SK-N-SH treated with all-trans-retinoic acid at 6 μM for 48 hours (cell line): ENCODE measurements at regions not wholly inside any gene's neighbourhood (a gene's known extent, or its start where the extent isn't known, plus 50 kb on each side); places are given as distances from the start of the nearest gene placed in this dataset.

Experiments used
- BACH2 ChIP-seq: fragments of 250-450 bp; sonication (Bioruptor Pico); IDR thresholded peaks from 2 replicates; pipeline ENCODE4 v1.9.0; 2021; ENCODE audit warnings: mild to moderate bottlenecking, borderline replicate concordance
- CSDC2 ChIP-seq: fragments of 250-450 bp; sonication (Bioruptor Pico); IDR thresholded peaks from 2 replicates; pipeline ENCODE4 v1.5.0; 2020; ENCODE audit warnings: mild to moderate bottlenecking, moderate library complexity
- CSRNP3 ChIP-seq: fragments of 250-450 bp; sonication (Bioruptor Pico); IDR thresholded peaks from 2 replicates; pipeline ENCODE4 v1.5.1; 2021; ENCODE audit warnings: mild to moderate bottlenecking, moderate library complexity
- ESRRG ChIP-seq: fragments of 250-450 bp; sonication (Bioruptor Pico); IDR thresholded peaks from 2 replicates; pipeline ENCODE4 v1.6.1; 2021; ENCODE audit warnings: mild to moderate bottlenecking
- OSR1 ChIP-seq: fragments of 250-450 bp; sonication (Bioruptor Pico); IDR thresholded peaks from 2 replicates; pipeline ENCODE4 v1.8.0; 2022; ENCODE audit warnings: moderate library complexity, mild to moderate bottlenecking, inconsistent platforms
- RARB ChIP-seq: fragments of 250-450 bp; sonication (Bioruptor Pico); IDR thresholded peaks from 2 replicates; pipeline ENCODE4 v1.8.0; 2021; ENCODE audit warnings: mild to moderate bottlenecking, moderate library complexity
- SNAI2 ChIP-seq: fragments of 250-450 bp; sonication (Bioruptor Pico); IDR thresholded peaks from 2 replicates; pipeline ENCODE4 v1.5.0; 2020; ENCODE audit warnings: mild to moderate bottlenecking, moderate library complexity
- ZNF565 ChIP-seq: fragments of 450-650 bp; formaldehyde crosslinking; conservative IDR thresholded peaks from 2 replicates; pipeline ENCODE4 v1.5.0; 2020; ENCODE audit warnings: low read depth, mild to moderate bottlenecking, moderate library complexity
- ZNF70 ChIP-seq: fragments of 450-650 bp; formaldehyde crosslinking; IDR thresholded peaks from 2 replicates; pipeline ENCODE4 v1.5.0; 2020; ENCODE audit warnings: mild to moderate bottlenecking, moderate library complexity
- ZNF8 ChIP-seq: fragments of 450-650 bp; formaldehyde crosslinking; IDR thresholded peaks from 2 replicates; pipeline ENCODE4 v1.5.0; 2020; ENCODE audit warnings: mild to moderate bottlenecking, moderate library complexity
- TF ChIP-seq, protein P1 (sequence below): fragments of 250-450 bp; sonication (Bioruptor Pico); IDR thresholded peaks from 2 replicates; pipeline ENCODE4 v1.5.1; 2020; ENCODE audit warnings: low read depth, mild to moderate bottlenecking, moderate library complexity
- TF ChIP-seq, protein P2 (sequence below): fragments of 250-450 bp; sonication (Bioruptor Pico); IDR thresholded peaks from 2 replicates; pipeline ENCODE4 v1.8.0; 2020; ENCODE audit warnings: mild to moderate bottlenecking, moderate library complexity, borderline replicate concordance

GRCh38 chr1:227437495-227438008, 119.3 kb upstream of the CDC42BPA start:
- TF ChIP-seq CSRNP3 (CRISPR knock-in tag) = no peak
- TF ChIP-seq ZNF8 (CRISPR knock-in tag) = no peak
- TF ChIP-seq ZNF565 (CRISPR knock-in tag) = no peak
- TF ChIP-seq CSDC2 (CRISPR knock-in tag) = no peak
- no peak for TF ChIP-seq SNAI2 (CRISPR knock-in tag)
- no peak for TF ChIP-seq RARB (CRISPR knock-in tag)
- TF ChIP-seq, protein P1, sequence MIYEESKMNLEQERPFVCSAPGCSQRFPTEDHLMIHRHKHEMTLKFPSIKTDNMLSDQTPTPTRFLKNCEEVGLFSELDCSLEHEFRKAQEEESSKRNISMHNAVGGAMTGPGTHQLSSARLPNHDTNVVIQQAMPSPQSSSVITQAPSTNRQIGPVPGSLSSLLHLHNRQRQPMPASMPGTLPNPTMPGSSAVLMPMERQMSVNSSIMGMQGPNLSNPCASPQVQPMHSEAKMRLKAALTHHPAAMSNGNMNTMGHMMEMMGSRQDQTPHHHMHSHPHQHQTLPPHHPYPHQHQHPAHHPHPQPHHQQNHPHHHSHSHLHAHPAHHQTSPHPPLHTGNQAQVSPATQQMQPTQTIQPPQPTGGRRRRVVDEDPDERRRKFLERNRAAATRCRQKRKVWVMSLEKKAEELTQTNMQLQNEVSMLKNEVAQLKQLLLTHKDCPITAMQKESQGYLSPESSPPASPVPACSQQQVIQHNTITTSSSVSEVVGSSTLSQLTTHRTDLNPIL = no peak
- no peak for TF ChIP-seq OSR1 (CRISPR knock-in tag)
- TF ChIP-seq BACH2 (CRISPR knock-in tag) = no peak
- no peak for TF ChIP-seq ZNF70
- TF ChIP-seq, protein P2, sequence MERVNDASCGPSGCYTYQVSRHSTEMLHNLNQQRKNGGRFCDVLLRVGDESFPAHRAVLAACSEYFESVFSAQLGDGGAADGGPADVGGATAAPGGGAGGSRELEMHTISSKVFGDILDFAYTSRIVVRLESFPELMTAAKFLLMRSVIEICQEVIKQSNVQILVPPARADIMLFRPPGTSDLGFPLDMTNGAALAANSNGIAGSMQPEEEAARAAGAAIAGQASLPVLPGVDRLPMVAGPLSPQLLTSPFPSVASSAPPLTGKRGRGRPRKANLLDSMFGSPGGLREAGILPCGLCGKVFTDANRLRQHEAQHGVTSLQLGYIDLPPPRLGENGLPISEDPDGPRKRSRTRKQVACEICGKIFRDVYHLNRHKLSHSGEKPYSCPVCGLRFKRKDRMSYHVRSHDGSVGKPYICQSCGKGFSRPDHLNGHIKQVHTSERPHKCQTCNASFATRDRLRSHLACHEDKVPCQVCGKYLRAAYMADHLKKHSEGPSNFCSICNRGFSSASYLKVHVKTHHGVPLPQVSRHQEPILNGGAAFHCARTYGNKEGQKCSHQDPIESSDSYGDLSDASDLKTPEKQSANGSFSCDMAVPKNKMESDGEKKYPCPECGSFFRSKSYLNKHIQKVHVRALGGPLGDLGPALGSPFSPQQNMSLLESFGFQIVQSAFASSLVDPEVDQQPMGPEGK = no peak
- no peak for TF ChIP-seq ESRRG (CRISPR knock-in tag)
